Small intestine (tissue), 7 donors: ENCODE measurements at regions not wholly inside any gene's neighbourhood (a gene's known extent, or its start where the extent isn't known, plus 50 kb on each side); places are given as distances from the start of the nearest gene placed in this dataset.

Experiments used
- DNase-seq, 2 donors: peaks; one replicate each; pipeline versions ENCODE4 v3.0.0 to v3.0.0-alpha.2; 2013
- FAIRE-seq: peaks from 2 replicates; lab custom pipeline; 2012; peaks lifted over from hg19 to GRCh38; lab: Jason Lieb, UNC
- H3K27ac ChIP-seq, 3 donors: one replicate each; pipeline ENCODE4 v1.5.1; 2013; ENCODE audit warnings: low read length in 2 of 3, mild to moderate bottlenecking in 2 of 3, control low read depth in 1 of 3, inconsistent platforms in 1 of 3, low read depth in 1 of 3, moderate library complexity in 1 of 3
- H3K27me3 ChIP-seq, 3 donors: one replicate each; pipeline ENCODE4 v1.6.1; 2013; ENCODE audit warnings: low read length in 3 of 3, inconsistent platforms in 1 of 3; ENCODE audit not compliant: control insufficient read depth in 3 of 3, insufficient read depth in 3 of 3
- H3K36me3 ChIP-seq, 3 donors: one replicate each; pipeline ENCODE4 v1.6.1; 2013; ENCODE audit warnings: low read length in 3 of 3, inconsistent platforms in 1 of 3, low read depth in 1 of 3, mild to moderate bottlenecking in 1 of 3, moderate library complexity in 1 of 3; ENCODE audit not compliant: control insufficient read depth in 3 of 3, insufficient read depth in 2 of 3
- H3K4me1 ChIP-seq, 3 donors: one replicate each; pipeline ENCODE4 v1.6.1; 2013; ENCODE audit warnings: low read length in 2 of 3, inconsistent platforms in 1 of 3, low read depth in 1 of 3, mild to moderate bottlenecking in 1 of 3, moderate library complexity in 1 of 3; ENCODE audit not compliant: control insufficient read depth in 3 of 3, insufficient read depth in 2 of 3
- H3K4me3 ChIP-seq, 3 donors: one replicate each; pipeline ENCODE4 v1.5.1; 2013; ENCODE audit warnings: low read length in 3 of 3, control low read depth in 1 of 3, inconsistent platforms in 1 of 3, low read depth in 1 of 3, mild to moderate bottlenecking in 1 of 3, moderate library complexity in 1 of 3
- H3K9me3 ChIP-seq, 2 donors: one replicate each; pipeline ENCODE4 v1.6.1; 2013; ENCODE audit warnings: low read depth in 1 of 2, low read length in 1 of 2; ENCODE audit not compliant: control insufficient read depth in 2 of 2, insufficient read depth in 1 of 2
- WGBS, 3 donors: extraction: QIAGEN DNeasy Blood & Tissue Kit; methylation state at CpG; one replicate each; pipeline ENCODE4 v1.1.7; 2013; 5-methylcytosine and 5-hydroxymethylcytosine counted together
- donor health status: healthy with polysubstance abuse.
- donor health status: control.
- donor health status: control.
- donor health status: Bipolar disorder and iron deficiency.
- donor health status: healthy.

DNA sequence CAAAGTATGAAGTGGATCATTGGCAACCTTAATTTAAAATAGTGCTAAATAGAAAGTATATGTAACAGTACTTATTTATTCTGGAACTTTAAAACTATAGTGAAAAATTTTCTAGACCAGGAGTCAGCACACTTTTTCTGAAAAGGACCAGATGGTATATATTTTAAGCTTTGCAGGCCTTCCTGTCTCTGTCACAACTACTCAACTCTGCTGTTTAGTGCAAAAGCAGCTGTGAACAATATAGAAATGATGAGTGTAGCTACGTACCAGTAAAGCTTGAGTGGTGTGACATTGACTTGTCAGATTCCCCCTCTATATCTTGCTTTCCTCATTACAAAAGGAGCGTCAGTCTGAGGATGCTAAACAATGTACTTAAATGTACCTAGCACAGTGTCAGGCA lies 88.1 kb upstream of the IGFBP3 start:
- Histone ChIP-seq H3K36me3 (no peaks in the 10 kb centered on the region), H3K27ac (no peak overlapping the region), H3K4me1 (no peaks in the 10 kb centered on the region), H3K9me3 (no peaks in the 10 kb centered on the region), H3K4me3 (no peak overlapping the region), H3K27me3 (no peaks in the 10 kb centered on the region)
- no peak for FAIRE-seq
- DNase-seq, result no peak
- 75 to 83% (median 81%) methylated on average over 2 of the region's 2 CpGs for WGBS, 3 donors

DNA sequence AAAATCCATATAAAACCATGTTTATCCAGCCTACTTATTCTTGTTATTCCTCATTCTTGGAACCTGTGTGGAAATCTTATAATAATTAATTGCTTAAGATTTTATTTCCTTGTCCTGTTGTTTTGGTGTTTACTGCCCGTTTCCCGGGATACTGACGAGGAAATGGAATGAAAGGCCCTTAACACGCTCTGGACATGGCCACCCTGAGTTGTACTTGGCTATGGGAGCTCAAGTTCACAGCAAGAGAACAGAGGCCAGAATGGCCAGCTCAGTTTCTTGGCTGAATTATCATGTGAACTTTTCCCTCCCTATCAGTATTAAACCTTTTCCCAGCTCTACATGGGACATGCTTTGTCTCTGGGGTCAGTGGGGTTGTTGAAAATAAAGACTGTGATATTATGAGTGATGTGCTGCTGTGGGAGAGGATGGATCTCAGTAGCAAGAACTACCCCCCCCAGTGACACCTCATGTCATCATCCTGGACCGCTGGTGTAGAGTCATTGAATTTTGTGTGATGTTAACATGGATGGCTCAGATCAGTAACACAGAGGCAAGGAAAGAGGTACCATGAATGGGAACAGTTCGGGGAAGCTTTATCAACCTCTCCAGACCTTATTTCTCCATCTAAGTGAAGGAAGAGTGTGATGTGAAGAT lies 87.0 kb upstream of the IGFBP3 start:
- H3K27me3 ChIP-seq, result no peaks in the 10 kb centered on the region
- H3K9me3 ChIP-seq, result no peaks in the 10 kb centered on the region
- no peak overlapping the region for H3K4me3 ChIP-seq
- peak overlapping the region in 1 of 3 donors; percentile 40 for H3K27ac ChIP-seq
- H3K36me3 ChIP-seq, result no peaks in the 10 kb centered on the region
- DNase-seq, result peak in 1 of 2 donors; percentile 19
- WGBS, 3 donors, result 44 to 62% (median 44%) methylated on average over 6 of the region's 6 CpGs
- FAIRE-seq, result no peak
- H3K4me1 ChIP-seq, result no peaks in the 10 kb centered on the region

DNA sequence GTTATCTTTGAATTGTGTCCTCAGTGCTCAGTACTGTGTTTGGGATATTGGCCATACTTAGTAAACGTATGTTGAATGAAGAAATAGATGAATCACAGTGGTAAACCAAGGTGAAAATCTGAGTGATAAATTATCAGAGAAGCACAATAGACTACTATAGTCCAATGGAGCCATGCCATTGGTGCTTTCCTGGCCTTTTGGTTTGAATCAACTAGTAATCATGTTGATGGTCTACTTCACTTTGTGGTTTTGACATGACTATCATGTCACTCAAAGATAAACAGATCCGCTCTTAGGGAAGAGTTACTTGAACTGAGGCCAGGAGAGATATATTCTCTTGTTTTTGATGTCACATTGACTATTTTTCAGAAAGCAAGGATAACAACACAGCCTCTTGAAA lies 86.1 kb upstream of the IGFBP3 start:
- Histone ChIP-seq H3K4me3 (no peak overlapping the region), H3K27me3 (no peaks in the 10 kb centered on the region), H3K4me1 (no peaks in the 10 kb centered on the region), H3K9me3 (no peaks in the 10 kb centered on the region), H3K36me3 (no peaks in the 10 kb centered on the region), H3K27ac (no peak overlapping the region)
- WGBS, 3 donors, result 67 to 81% (median 76%) methylated on average over 2 of the region's 2 CpGs
- no peak for FAIRE-seq
- no peak for DNase-seq

DNA sequence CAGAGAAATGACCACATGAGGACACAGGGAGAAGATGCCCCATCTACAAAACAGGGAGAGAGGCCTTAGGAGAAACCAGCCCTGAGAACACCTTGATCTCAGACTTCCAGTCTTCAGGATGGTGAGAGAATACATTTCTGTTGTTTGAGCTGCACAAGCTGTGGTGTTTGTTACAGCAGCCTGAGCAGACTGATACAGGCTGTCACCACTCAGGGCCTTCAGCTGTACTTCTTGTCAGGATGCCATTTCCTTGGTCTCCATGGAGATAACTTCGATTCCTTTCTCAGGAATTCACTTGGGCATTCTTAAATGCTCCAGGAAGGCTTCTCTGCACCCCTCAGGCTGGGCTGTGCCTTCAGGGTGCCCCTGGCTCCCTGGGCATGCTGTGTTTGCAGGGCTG lies 85.7 kb upstream of the IGFBP3 start:
- no peaks in the 10 kb centered on the region for H3K9me3 ChIP-seq
- H3K4me1 ChIP-seq, result no peaks in the 10 kb centered on the region
- H3K27me3 ChIP-seq, result no peaks in the 10 kb centered on the region
- FAIRE-seq, result no peak
- WGBS, 3 donors, result 33 to 58% (median 41%) methylated on average over 1 of the region's 1 CpG
- H3K27ac ChIP-seq, result no peak overlapping the region
- no peaks in the 10 kb centered on the region for H3K36me3 ChIP-seq
- DNase-seq, result no peak
- H3K4me3 ChIP-seq, result no peak overlapping the region

DNA sequence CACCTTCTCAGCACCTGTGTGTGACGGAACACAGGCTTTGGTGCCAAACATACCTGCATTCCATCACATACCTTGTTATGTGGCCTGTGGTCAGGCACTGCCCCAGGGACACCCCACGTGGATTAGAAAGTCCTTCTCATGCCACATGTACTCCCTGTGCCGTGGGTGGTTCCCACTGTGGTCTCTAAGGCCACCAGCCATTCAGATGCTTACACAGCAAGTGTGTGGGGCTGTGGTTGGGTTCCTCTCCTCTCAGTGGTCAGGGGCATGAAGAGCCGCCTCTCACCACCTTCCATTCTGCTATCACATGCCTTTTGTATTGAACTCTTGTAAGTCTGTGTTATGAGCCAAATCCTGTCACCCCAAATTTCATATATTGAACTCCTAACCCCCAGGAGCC lies 85.1 kb upstream of the IGFBP3 start:
- 64 to 83% (median 76%) methylated on average over 4 of the region's 4 CpGs for WGBS, 3 donors
- no peaks in the 10 kb centered on the region for H3K4me1 ChIP-seq
- no peak overlapping the region for H3K27ac ChIP-seq
- H3K4me3 ChIP-seq, result no peak overlapping the region
- no peak for FAIRE-seq
- DNase-seq, result no peak
- H3K36me3 ChIP-seq, result no peaks in the 10 kb centered on the region
- no peaks in the 10 kb centered on the region for H3K27me3 ChIP-seq
- H3K9me3 ChIP-seq, result no peaks in the 10 kb centered on the region

DNA sequence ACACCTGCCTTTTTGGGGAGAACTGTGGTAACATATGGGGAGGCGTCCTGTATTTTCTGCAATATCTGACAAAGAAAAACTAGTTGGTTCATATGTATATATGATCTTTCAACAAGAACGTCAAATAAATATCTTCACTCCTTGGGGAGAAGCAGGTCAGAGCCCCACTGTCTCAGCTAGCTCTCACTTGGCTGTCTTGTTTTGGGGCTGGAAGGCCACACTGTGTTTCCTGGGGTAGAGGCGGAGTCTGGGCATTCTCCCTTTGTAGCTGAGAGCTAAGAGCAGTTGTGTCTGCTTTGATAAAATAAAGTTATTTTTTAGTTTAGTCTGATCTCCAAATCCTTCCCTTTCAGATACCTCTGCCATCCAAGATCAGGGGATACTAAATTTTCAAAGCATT lies 83.9 kb upstream of the IGFBP3 start:
- WGBS, 3 donors, result 85 to 88% (median 85%) methylated on average over 3 of the region's 3 CpGs
- H3K9me3 ChIP-seq, result no peaks in the 10 kb centered on the region
- no peak for DNase-seq
- no peaks in the 10 kb centered on the region for H3K4me1 ChIP-seq
- no peak for FAIRE-seq
- no peak overlapping the region for H3K27ac ChIP-seq
- H3K27me3 ChIP-seq, result no peaks in the 10 kb centered on the region
- H3K36me3 ChIP-seq, result no peaks in the 10 kb centered on the region
- H3K4me3 ChIP-seq, result no peak overlapping the region

DNA sequence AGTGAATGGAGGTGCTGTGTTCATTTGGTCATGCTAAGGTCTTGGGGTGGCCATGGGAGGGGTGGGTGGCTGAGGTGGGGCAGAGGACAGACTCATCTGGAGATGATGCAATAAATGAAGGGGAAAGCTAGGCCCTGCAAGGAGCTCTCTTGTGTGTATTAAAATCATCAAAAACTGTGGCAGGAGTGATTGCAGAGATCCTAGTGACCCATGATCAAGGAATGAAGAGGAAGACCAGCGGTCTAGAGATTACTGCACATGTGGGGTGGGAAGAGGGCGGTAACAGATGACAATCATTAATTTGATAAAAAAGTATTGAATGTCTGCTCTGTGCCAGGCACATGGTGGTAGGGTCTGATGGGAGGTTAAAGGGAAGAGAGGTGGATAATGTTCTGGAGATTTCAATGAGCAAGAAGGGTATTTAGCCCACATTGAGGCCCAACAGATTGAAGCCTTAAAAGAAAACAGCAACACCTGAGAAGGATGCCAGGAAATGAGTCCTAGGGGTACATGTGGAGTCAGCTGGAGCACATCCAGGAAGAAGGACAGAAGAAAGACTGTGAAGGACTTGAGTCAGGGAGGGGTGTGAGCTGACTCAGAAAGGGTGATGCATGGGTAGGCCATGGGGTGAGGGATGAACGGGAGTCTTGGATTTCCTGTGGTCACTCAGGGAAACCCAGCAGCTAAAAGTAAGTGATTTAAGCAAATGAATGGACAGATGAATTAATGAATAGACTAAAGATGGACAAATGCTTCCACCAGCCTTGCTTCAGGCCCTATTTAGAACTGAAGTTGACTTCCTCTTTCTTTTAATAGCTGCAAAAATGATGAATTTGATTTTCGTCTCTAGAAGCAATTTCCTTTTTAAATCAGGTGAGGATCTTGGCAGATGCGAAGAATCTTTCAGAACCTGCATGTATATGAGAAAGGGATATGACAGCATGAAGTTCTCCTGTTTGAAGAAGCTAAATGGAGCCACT lies 83.1 kb upstream of the IGFBP3 start:
- Histone ChIP-seq H3K4me3 (no peak overlapping the region), H3K27ac (no peak overlapping the region), H3K4me1 (no peaks in the 10 kb centered on the region), H3K9me3 (no peaks in the 10 kb centered on the region), H3K36me3 (no peaks in the 10 kb centered on the region), H3K27me3 (no peaks in the 10 kb centered on the region)
- WGBS, 3 donors, result 62 to 75% (median 68%) methylated on average over 5 of the region's 5 CpGs
- DNase-seq (no peak), FAIRE-seq (no peak)

DNA sequence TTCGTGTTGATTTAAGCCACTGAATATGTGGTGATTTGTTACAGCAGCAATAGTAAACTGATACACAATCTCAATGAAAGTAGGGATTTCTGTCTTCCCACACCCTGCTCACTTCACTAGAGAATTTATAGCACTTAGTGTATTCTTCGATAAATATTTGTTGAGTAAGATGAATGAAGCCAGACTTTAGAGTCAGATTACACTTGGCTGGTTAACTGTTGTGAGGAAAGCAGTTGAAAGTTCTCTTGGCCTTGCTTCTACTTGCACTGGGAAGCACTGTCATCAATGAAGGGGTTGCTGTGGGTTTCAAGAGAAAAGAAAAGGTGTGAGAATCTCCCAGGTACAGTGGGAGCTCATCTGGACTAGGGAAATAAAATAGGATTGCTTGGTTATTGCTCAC lies 82.1 kb upstream of the IGFBP3 start:
- Histone ChIP-seq H3K27ac (no peak overlapping the region), H3K4me3 (no peak overlapping the region), H3K4me1 (no peaks in the 10 kb centered on the region), H3K36me3 (no peaks in the 10 kb centered on the region), H3K27me3 (no peaks in the 10 kb centered on the region), H3K9me3 (no peaks in the 10 kb centered on the region)
- FAIRE-seq (no peak), DNase-seq (no peak)
- 58 to 74% (median 63%) methylated on average over 2 of the region's 2 CpGs for WGBS, 3 donors
